Liver (tissue), 8 donors: ENCODE measurements at regions not wholly inside any gene's neighbourhood (a gene's known extent, or its start where the extent isn't known, plus 50 kb on each side); places are given as distances from the start of the nearest gene placed in this dataset.

Source experiments
- DNase-seq: peaks from one replicate; pipeline ENCODE4 v3.0.0-alpha.2; 2017; ENCODE audit warnings: low spot score
- H3K27ac ChIP-seq, 2 donors: one replicate each; pipeline ENCODE4 v1.7.0; 2013; ENCODE audit warnings: inconsistent platforms in 2 of 2, low read length in 2 of 2, control low read depth in 1 of 2, low read depth in 1 of 2, mild to moderate bottlenecking in 1 of 2
- H3K27me3 ChIP-seq, 4 donors: one replicate each; pipeline versions ENCODE4 v1.6.1 to v1.7.0; 2013; ENCODE audit warnings: low read length in 3 of 4, inconsistent platforms in 1 of 4, mild to moderate bottlenecking in 1 of 4, moderate library complexity in 1 of 4; ENCODE audit not compliant: control insufficient read depth in 4 of 4, insufficient read depth in 4 of 4
- H3K36me3 ChIP-seq, 4 donors: one replicate each; pipeline versions ENCODE4 v1.6.1 to v1.7.0; 2013; ENCODE audit warnings: low read length in 3 of 4, mild to moderate bottlenecking in 3 of 4, low read depth in 1 of 4, moderate library complexity in 1 of 4; ENCODE audit not compliant: control insufficient read depth in 4 of 4, insufficient read depth in 3 of 4
- H3K4me1 ChIP-seq, 4 donors: one replicate each; pipeline versions ENCODE4 v1.6.1 to v1.7.0; 2013; ENCODE audit warnings: low read length in 3 of 4, mild to moderate bottlenecking in 3 of 4, moderate library complexity in 1 of 4; ENCODE audit not compliant: control insufficient read depth in 4 of 4, insufficient read depth in 4 of 4
- H3K4me3 ChIP-seq, 3 donors: one replicate each; pipeline versions ENCODE4 v1.6.1 to v1.7.0; 2013; ENCODE audit warnings: low read length in 3 of 3, control low read depth in 1 of 3, low read depth in 1 of 3, mild to moderate bottlenecking in 1 of 3
- H3K9ac ChIP-seq, 2 donors: one replicate each; pipeline ENCODE4 v1.7.0; 2013; ENCODE audit warnings: low read length in 2 of 2, mild to moderate bottlenecking in 2 of 2, moderate library complexity in 2 of 2, control low read depth in 1 of 2, low read depth in 1 of 2
- H3K9me3 ChIP-seq, 4 donors: one replicate each; pipeline versions ENCODE4 v1.6.1 to v1.7.0; 2013; ENCODE audit warnings: low read length in 3 of 4; ENCODE audit not compliant: control insufficient read depth in 4 of 4
- EGR1 ChIP-seq, 2 donors: IDR thresholded peaks; 2 replicates each; pipeline ENCODE4 v1.6.1; 2016 to 2018; ENCODE audit warnings: antibody characterized with exemption in 2 of 2, low read depth in 2 of 2
- FOXA2 ChIP-seq: IDR thresholded peaks from 2 replicates; pipeline ENCODE4 v1.6.1; 2016; ENCODE audit warnings: antibody characterized with exemption
- HNF4A ChIP-seq, 2 donors: conservative IDR thresholded peaks; 2 replicates each; pipeline ENCODE4 v1.6.1; 2016; ENCODE audit warnings: antibody characterized with exemption in 2 of 2, mild to moderate bottlenecking in 2 of 2
- HNF4G ChIP-seq: IDR thresholded peaks from 2 replicates; pipeline ENCODE4 v1.6.1; 2016; ENCODE audit warnings: antibody characterized with exemption
- JUND ChIP-seq, 2 donors: IDR thresholded peaks; 2 replicates each; pipeline ENCODE4 v1.6.1; 2016; ENCODE audit warnings: antibody characterized with exemption in 2 of 2
- NR2F2 ChIP-seq: IDR thresholded peaks from 2 replicates; pipeline ENCODE4 v1.6.1; 2016; ENCODE audit warnings: antibody characterized with exemption
- RAD21 ChIP-seq, 2 donors: IDR thresholded peaks; 2 replicates each; pipeline ENCODE4 v1.6.1; 2016; ENCODE audit warnings: antibody characterized with exemption in 2 of 2, mild to moderate bottlenecking in 2 of 2
- REST ChIP-seq: IDR thresholded peaks from 2 replicates; pipeline ENCODE4 v1.6.1; 2016; ENCODE audit warnings: antibody characterized with exemption, mild to moderate bottlenecking
- TAF1 ChIP-seq: conservative IDR thresholded peaks from 2 replicates; pipeline ENCODE4 v1.6.1; 2016; ENCODE audit warnings: antibody characterized with exemption, mild to moderate bottlenecking
- WGBS: extraction: QIAGEN DNeasy Blood & Tissue Kit; methylation state at CpG from one replicate; pipeline ENCODE4 v1.1.7; 2013; 5-methylcytosine and 5-hydroxymethylcytosine counted together
- TF ChIP-seq, protein P1 (sequence below): fragments of 150-350 bp; IDR thresholded peaks from 2 replicates; pipeline ENCODE4 v1.5.1; 2017; ENCODE audit warnings: improper control_type of control experiment, low read depth, low read length; ENCODE audit not compliant: missing input control
- TF ChIP-seq, protein P2 (sequence below): IDR thresholded peaks from 2 replicates; pipeline ENCODE4 v1.6.1; 2016; ENCODE audit warnings: antibody characterized with exemption
- TF ChIP-seq, protein P3 (sequence below): IDR thresholded peaks from 2 replicates; pipeline ENCODE4 v1.6.1; 2016; ENCODE audit warnings: antibody characterized with exemption
- TF ChIP-seq, protein P4 (sequence below): IDR thresholded peaks from 2 replicates; pipeline ENCODE4 v1.6.1; 2016; ENCODE audit warnings: antibody characterized with exemption
- donor health status: healthy.
- donor health status: healthy.
- donor health status: healthy.
- donor health status: healthy.
- donor health status: healthy.

DNA sequence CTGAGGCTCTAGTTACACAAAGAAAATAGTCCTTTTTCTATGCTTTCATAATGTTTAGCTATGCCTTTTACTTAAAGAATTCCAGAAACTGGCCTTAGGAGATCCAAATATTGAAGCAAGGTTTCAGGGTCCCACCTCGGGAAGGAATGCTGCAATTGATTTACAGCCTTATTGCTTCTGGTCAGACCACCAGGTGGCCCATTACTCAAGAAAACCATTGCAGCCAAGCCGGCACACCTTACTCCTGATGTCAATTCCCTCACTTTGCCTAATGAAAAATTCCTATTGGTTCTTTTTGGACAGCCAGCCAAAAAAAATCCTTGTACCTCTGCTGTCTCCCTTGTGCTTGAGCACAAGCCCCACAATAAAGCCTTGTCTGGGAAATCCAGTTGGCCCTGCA, 173.9 kb downstream of the LMBRD1 start (continued):
- TF ChIP-seq, protein P1, sequence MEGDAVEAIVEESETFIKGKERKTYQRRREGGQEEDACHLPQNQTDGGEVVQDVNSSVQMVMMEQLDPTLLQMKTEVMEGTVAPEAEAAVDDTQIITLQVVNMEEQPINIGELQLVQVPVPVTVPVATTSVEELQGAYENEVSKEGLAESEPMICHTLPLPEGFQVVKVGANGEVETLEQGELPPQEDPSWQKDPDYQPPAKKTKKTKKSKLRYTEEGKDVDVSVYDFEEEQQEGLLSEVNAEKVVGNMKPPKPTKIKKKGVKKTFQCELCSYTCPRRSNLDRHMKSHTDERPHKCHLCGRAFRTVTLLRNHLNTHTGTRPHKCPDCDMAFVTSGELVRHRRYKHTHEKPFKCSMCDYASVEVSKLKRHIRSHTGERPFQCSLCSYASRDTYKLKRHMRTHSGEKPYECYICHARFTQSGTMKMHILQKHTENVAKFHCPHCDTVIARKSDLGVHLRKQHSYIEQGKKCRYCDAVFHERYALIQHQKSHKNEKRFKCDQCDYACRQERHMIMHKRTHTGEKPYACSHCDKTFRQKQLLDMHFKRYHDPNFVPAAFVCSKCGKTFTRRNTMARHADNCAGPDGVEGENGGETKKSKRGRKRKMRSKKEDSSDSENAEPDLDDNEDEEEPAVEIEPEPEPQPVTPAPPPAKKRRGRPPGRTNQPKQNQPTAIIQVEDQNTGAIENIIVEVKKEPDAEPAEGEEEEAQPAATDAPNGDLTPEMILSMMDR: no peak
- TF ChIP-seq, protein P2, sequence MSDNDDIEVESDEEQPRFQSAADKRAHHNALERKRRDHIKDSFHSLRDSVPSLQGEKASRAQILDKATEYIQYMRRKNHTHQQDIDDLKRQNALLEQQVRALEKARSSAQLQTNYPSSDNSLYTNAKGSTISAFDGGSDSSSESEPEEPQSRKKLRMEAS: no peak
- TF ChIP-seq FOXA2: no peak

DNA sequence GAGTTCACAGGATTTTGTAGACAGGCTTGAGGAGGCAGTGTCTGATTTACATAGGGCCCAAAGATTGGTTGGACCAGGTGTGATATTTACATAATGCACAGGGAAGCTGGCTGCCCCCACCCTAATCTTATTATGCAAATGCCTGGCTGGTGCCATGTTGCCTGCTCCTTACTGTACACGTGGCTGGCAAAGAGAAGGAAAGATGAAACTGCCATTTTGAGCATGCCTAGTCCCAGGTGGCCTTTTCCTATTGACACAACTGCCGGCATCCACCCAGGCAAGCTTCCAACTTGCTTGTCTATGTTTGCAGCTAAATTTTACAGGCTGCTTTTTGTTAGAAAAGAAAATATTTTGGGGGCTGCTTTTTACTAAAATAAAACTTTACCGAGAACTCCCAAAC, 174.6 kb downstream of the LMBRD1 start:
- Histone ChIP-seq H3K27me3 (no peaks in the 10 kb centered on the region), H3K4me3 (no peak overlapping the region), H3K27ac (no peak overlapping the region), H3K4me1 (no peaks in the 10 kb centered on the region), H3K36me3 (no peaks in the 10 kb centered on the region), H3K9ac (no peak overlapping the region), H3K9me3 (no peaks in the 10 kb centered on the region)
- 53% methylated on average over 3 of the region's 3 CpGs for WGBS
- TF ChIP-seq, protein P1: no peak
- no peak for TF ChIP-seq RAD21 (IDR thresholded peaks at IDR 0.05)
- no peak for TF ChIP-seq REST
- TF ChIP-seq NR2F2: no peak
- TF ChIP-seq, protein P3, sequence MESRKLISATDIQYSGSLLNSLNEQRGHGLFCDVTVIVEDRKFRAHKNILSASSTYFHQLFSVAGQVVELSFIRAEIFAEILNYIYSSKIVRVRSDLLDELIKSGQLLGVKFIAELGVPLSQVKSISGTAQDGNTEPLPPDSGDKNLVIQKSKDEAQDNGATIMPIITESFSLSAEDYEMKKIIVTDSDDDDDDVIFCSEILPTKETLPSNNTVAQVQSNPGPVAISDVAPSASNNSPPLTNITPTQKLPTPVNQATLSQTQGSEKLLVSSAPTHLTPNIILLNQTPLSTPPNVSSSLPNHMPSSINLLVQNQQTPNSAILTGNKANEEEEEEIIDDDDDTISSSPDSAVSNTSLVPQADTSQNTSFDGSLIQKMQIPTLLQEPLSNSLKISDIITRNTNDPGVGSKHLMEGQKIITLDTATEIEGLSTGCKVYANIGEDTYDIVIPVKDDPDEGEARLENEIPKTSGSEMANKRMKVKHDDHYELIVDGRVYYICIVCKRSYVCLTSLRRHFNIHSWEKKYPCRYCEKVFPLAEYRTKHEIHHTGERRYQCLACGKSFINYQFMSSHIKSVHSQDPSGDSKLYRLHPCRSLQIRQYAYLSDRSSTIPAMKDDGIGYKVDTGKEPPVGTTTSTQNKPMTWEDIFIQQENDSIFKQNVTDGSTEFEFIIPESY: no peak
- TF ChIP-seq TAF1: no peak
- DNase-seq: no peak

DNA sequence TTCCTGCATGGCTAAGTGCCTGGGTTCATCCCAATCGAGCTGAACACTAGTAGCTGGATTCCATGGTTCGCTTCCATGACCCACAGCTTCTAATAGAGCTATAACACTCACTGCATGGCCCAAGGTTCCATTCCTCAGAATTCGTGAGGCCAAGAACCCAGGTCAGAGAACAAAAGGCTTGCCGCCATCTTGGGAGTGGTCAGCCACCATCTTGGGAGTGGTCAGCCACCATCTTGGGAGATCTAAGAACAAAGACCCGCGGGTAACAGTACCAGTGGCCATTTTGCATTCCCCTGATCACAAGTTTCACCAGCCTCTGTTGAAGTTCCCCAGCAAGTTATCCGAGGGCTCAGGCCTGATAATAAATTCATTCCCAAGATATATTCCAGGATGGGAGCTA, 179.6 kb downstream of the LMBRD1 start:
- DNase-seq: no peak
- H3K9me3 ChIP-seq: no peaks in the 10 kb centered on the region
- H3K27me3 ChIP-seq: no peaks in the 10 kb centered on the region
- 88% methylated on average over 7 of the region's 7 CpGs for WGBS
- no peaks in the 10 kb centered on the region for H3K4me1 ChIP-seq
- no peak overlapping the region for H3K4me3 ChIP-seq
- no peak overlapping the region for H3K27ac ChIP-seq
- H3K36me3 ChIP-seq: no peaks in the 10 kb centered on the region
- no peak overlapping the region for H3K9ac ChIP-seq
- TF ChIP-seq EGR1 (IDR thresholded peaks at IDR 0.05; ENCODE audit: low read depth in 2 of 2): no peak
- no peak for TF ChIP-seq JUND (IDR thresholded peaks at IDR 0.05)
- no peak for TF ChIP-seq NR2F2
- no peak for TF ChIP-seq REST
- no peak for TF ChIP-seq RAD21 (IDR thresholded peaks at IDR 0.05)
- TF ChIP-seq, protein P4, sequence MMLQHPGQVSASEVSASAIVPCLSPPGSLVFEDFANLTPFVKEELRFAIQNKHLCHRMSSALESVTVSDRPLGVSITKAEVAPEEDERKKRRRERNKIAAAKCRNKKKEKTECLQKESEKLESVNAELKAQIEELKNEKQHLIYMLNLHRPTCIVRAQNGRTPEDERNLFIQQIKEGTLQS: no peak
- TF ChIP-seq, protein P3: no peak
- no peak for TF ChIP-seq HNF4G
- no peak for TF ChIP-seq TAF1
- TF ChIP-seq HNF4A (conservative IDR thresholded peaks at IDR 0.05): no peak
